OCI-M2 (cell line): ENCODE measurements at regions not wholly inside any gene's neighbourhood (a gene's known extent, or its start where the extent isn't known, plus 50 kb on each side); places are given as distances from the start of the nearest gene placed in this dataset.
"Not testable (repeated sequence)": the region's sequence is repeated elsewhere in the genome, so short reads cannot be mapped to it uniquely, and the experiment has no call there.

Source experiments
- DNase-seq: peaks from one replicate; lab custom pipeline; 2025; ENCODE audit not compliant: unreplicated experiment; lab: John Stamatoyannopoulos, UW

DNA sequence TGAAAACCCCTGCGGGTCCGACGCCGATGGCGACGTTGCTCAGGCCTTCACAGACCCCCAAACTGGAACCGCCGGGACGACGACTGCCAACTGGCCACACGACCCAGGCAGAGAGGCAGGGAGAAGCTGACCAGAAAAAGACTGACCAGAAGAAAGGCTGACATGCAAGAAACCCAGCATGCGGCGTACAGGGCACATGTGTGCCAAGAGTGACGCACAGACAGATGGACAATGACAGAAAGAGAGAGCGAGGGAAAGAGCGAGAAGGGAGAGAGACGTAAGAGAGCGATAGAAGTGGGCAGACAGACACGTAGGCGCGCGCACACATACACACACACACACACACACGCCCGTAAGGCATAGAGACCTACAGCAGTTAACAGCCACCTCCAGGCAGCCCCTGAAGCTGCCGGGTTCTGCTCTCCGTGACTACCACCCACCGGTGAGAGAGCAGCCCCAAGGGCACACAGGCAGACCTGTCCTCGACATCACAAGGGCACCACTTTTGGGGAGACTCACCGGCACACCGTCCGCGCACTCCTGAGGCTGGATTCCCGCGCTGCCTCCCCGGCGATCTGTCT lies 67.2 kb upstream of the ZNF527 start:
- DNase-seq = no peak

DNA sequence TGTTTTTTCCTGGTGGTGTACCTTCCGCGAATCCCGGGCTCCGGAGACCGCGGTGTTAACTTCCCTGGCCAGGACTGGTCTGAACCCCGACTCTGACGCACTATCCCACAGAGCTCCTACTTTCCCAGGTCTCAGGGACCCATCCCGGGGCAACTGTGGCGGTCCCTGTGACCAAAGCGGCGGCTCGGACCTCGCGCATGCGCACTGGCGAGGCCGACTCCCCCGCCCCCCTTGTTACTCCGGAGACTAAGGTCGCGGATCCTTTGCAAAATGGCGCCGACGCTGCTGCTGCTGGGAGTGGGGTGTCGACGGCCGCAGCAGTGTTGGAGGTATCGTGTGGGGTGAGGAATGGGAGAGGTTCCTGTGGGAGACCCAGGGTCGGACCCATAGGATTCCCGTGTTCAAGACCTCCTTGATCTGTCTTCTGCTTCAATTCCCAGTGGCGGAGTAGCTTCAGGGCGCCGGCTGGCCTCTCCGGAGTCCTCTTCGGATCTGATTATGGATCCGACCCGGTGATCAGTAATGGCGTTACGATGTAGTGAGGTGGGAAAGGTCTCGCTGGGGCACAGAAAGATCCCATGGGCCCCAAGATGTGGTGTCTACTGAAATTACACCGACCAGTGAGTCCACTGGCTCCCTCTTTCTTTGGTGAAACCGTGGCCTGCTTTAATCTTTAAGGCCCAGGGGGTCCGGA lies 66.6 kb upstream of the ZNF527 start:
- DNase-seq = no peak

GRCh38 chr19:37304884-37305255 lies 66.0 kb upstream of the ZNF527 start:
- DNase-seq = no peak

DNA sequence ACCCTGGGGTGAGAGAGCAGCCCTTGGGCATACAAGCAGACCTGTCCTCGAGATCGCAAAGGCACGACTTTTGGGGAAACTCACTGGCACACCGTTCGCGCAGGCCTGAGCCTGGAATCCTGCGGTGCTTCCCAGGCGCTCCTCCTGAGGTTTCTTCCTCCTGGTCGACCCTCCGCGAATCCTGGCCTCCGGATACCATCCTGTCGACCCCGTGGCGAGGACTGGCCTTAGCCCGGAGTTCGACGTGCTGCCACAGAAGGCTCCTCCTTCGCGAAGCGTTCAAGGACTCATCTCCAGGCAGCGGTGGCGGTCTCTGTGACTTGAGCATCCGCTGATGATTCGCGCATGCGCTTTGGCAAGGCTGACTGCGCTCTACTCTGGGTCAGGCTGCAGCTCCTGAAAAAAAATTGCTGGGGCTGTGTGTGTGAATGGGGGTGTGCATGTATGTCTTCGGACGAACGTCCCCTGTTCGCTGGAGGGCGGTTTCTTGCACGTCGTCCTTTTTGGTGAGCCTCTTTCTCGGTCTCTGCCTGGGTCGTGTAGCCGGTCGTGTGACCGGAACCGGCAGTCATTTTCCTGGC lies 64.4 kb upstream of the ZNF527 start:
- no peak for DNase-seq

- no peak for DNase-seq
Measured at GRCh38 chr19:37309834-37310575, 60.9 kb upstream of the ZNF527 start.

DNA sequence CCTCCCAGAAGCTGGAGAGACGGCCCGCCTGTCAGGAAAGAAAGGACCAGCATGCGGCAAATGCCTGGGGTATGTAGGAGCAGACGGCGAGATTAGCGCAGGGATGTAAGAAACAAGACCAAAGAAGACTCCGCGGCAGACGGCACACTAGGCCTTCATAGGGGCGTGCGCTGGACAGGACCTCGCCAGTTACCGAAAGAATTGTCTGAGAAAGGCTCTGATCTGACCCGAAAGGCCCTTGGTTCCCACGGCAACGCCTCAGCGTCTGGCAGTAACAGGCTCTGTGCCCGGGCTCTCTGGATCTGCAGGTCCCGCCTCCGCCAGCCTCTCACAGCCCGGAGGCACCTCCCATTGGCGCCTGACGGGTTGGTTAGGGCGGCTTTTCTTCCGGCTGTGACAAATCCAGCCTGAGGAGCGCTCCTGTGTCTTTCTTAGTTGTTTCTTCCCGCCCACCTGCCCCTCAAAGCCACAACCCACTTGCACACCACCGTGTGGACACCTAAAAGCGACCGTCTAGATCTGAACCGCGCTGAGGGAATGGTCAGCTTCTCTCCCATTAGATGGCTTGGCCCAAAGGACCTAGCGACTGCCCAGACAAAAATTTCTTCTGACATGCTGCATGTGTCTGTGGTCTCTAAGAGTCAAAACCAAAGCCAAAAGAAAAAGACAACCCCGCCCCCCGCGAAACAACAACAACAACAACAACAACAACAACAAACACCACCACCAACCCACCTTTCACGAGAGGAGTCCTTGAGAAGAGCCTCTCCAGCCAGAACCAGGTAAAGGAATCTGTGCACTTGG lies 58.2 kb upstream of the ZNF527 start:
- peak; percentile 93 for DNase-seq

GRCh38 chr19:37313335-37313627 lies 57.6 kb upstream of the ZNF527 start:
- no peak for DNase-seq

GRCh38 chr19:37317403-37318209 lies 53.3 kb upstream of the ZNF527 start:
- peak; percentile 99 for DNase-seq

- DNase-seq = not testable (repeated sequence)
Measured at GRCh38 chr19:37320988-37321387, 49.9 kb upstream of the ZNF527 start.
